OCI-LY1 (cell line): ENCODE measurements at regions not wholly inside any gene's neighbourhood (a gene's known extent, or its start where the extent isn't known, plus 50 kb on each side); places are given as distances from the start of the nearest gene placed in this dataset.

Source experiments
- H2AFZ ChIP-seq: fragments of 200-600 bp; sonication (generic), shearing (Covaris generic); 2 replicates; pipeline ENCODE4 v1.6.0; 2014; ENCODE audit warnings: antibody characterized with exemption, mild to moderate bottlenecking, low read length
- H3F3A ChIP-seq: fragments of 200-600 bp; sonication (generic), shearing (Covaris generic); 2 replicates; pipeline ENCODE4 v1.6.0; 2014; ENCODE audit warnings: mild to moderate bottlenecking, antibody characterized with exemption, low read length, moderate library complexity; ENCODE audit not compliant: insufficient read depth
- H3K27ac ChIP-seq: fragments of 200-600 bp; sonication (generic); 2 replicates; pipeline ENCODE4 v1.5.1; 2014; ENCODE audit warnings: low read length, mixed run types, mild to moderate bottlenecking, low read depth; ENCODE audit not compliant: poor library complexity, severe bottlenecking
- H3K27me3 ChIP-seq: fragments of 200-600 bp; sonication (generic); 2 replicates; pipeline ENCODE4 v1.6.0; 2014; ENCODE audit warnings: antibody characterized with exemption, mild to moderate bottlenecking, low read length, moderate library complexity; ENCODE audit not compliant: insufficient read depth
- H3K36me3 ChIP-seq: fragments of 200-600 bp; sonication (generic); 2 replicates; pipeline ENCODE4 v1.6.1; 2014; ENCODE audit warnings: mild to moderate bottlenecking, antibody characterized with exemption, low read length, moderate library complexity, mixed read lengths; ENCODE audit not compliant: insufficient read depth
- H3K4me1 ChIP-seq: fragments of 200-600 bp; sonication (generic); 2 replicates; pipeline ENCODE4 v1.5.1; 2014; ENCODE audit warnings: mild to moderate bottlenecking, low read length, moderate library complexity; ENCODE audit not compliant: insufficient read depth, severe bottlenecking
- H3K4me2 ChIP-seq: fragments of 200-600 bp; sonication (generic), shearing (Covaris generic); 2 replicates; pipeline ENCODE4 v1.6.1; 2014; ENCODE audit warnings: low read length
- H3K4me3 ChIP-seq: fragments of 200-600 bp; sonication (generic); 2 replicates; pipeline ENCODE4 v1.5.1; 2014; ENCODE audit warnings: low read length, low read depth, mild to moderate bottlenecking, mixed read lengths; ENCODE audit not compliant: poor library complexity, severe bottlenecking
- H3K79me2 ChIP-seq: fragments of 200-600 bp; shearing (Covaris generic); 2 replicates; pipeline ENCODE4 v1.6.1; 2016; ENCODE audit warnings: mixed run types, low read length, mixed read lengths; ENCODE audit not compliant: insufficient read depth
- H3K9ac ChIP-seq: fragments of 200-600 bp; sonication (generic), shearing (Covaris generic); 2 replicates; pipeline ENCODE4 v1.6.1; 2014; ENCODE audit warnings: mild to moderate bottlenecking, low read length, mixed read lengths
- H3K9me2 ChIP-seq: fragments of 200-600 bp; sonication (generic), shearing (Covaris generic); 2 replicates; pipeline ENCODE4 v1.6.1; 2014; ENCODE audit warnings: low read depth, mild to moderate bottlenecking, low read length, mixed read lengths
- H3K9me3 ChIP-seq: fragments of 200-600 bp; shearing (Covaris generic); 2 replicates; pipeline ENCODE4 v1.6.1; 2014; ENCODE audit warnings: low read length, mixed read lengths
- H4K20me1 ChIP-seq: fragments of 200-600 bp; sonication (generic), shearing (Covaris generic); 2 replicates; pipeline ENCODE4 v1.6.0; 2016; ENCODE audit warnings: mild to moderate bottlenecking, low read length; ENCODE audit not compliant: insufficient read depth
- EZH2 ChIP-seq: fragments of 200-600 bp; sonication (generic), shearing (Covaris generic); IDR thresholded peaks from 2 replicates; pipeline ENCODE4 v1.8.0; 2017; ENCODE audit warnings: borderline replicate concordance, mixed run types, mild to moderate bottlenecking, antibody characterized with exemption, low read length, moderate library complexity, mixed read lengths
- TF ChIP-seq, protein P1 (sequence below): fragments of 200-600 bp; sonication (generic), shearing (Covaris generic); IDR thresholded peaks from 2 replicates; pipeline ENCODE4 v1.5.1; 2017; ENCODE audit warnings: mild to moderate bottlenecking, antibody characterized with exemption, low read length, moderate library complexity, mixed read lengths

GRCh38 chr3:105096071-105096470, 270.6 kb upstream of the ALCAM start:
- TF ChIP-seq EZH2, result no peak
- TF ChIP-seq, protein P1, sequence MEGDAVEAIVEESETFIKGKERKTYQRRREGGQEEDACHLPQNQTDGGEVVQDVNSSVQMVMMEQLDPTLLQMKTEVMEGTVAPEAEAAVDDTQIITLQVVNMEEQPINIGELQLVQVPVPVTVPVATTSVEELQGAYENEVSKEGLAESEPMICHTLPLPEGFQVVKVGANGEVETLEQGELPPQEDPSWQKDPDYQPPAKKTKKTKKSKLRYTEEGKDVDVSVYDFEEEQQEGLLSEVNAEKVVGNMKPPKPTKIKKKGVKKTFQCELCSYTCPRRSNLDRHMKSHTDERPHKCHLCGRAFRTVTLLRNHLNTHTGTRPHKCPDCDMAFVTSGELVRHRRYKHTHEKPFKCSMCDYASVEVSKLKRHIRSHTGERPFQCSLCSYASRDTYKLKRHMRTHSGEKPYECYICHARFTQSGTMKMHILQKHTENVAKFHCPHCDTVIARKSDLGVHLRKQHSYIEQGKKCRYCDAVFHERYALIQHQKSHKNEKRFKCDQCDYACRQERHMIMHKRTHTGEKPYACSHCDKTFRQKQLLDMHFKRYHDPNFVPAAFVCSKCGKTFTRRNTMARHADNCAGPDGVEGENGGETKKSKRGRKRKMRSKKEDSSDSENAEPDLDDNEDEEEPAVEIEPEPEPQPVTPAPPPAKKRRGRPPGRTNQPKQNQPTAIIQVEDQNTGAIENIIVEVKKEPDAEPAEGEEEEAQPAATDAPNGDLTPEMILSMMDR, result no peak

GRCh38 chr3:105101603-105102002, 265.1 kb upstream of the ALCAM start:
- Histone ChIP-seq H3K27me3 (no peaks in the 10 kb centered on the region), H3K4me3 (no peak overlapping the region), H2AFZ (no peak overlapping the region), H3K27ac (no peak overlapping the region), H4K20me1 (no peaks in the 10 kb centered on the region), H3K79me2 (no peaks in the 10 kb centered on the region), H3K4me1 (no peaks in the 10 kb centered on the region), H3K9ac (no peak overlapping the region), H3K36me3 (no peaks in the 10 kb centered on the region), H3K4me2 (no peak overlapping the region), H3F3A (no peaks in the 10 kb centered on the region), H3K9me2 (no peaks in the 10 kb centered on the region), H3K9me3 (no peaks in the 10 kb centered on the region)
- no peak for TF ChIP-seq EZH2
- TF ChIP-seq, protein P1, result no peak

More at GRCh38 chr3:105096071-105096470, 270.6 kb upstream of the ALCAM start:
- Histone ChIP-seq H3K36me3 (no peaks in the 10 kb centered on the region), H3K4me1 (peaks cover 12% of the 10 kb centered on the region), H4K20me1 (no peaks in the 10 kb centered on the region), H3K9me3 (peaks cover 3% of the 10 kb centered on the region; the same call in 1 of the 2 replicates), H3K9ac (no peak overlapping the region), H3F3A (no peaks in the 10 kb centered on the region), H3K4me3 (no peak overlapping the region), H2AFZ (no peak overlapping the region), H3K27ac (no peak overlapping the region), H3K4me2 (no peak overlapping the region), H3K27me3 (no peaks in the 10 kb centered on the region), H3K9me2 (no peaks in the 10 kb centered on the region), H3K79me2 (no peaks in the 10 kb centered on the region)

DNA sequence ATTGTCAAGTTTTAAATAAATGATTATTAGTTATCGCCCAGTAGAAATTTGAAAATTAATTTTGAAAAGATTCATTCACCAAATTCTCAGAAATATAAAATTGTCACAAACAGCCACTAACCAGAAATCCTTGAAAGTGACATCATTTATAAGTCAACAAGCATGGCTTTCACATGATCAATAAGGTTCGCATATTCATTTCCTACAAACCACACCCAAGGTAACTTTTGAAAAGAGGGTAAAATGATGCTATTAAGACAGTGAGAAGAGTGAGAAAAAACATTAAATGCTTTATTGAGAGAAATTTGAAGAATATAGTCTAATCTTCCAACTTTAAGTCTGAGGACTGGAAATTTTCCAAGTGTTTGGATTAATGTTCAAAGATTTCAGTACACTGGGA, 263.6 kb upstream of the ALCAM start:
- Histone ChIP-seq H3K4me2 (no peak overlapping the region), H3K27ac (no peak overlapping the region), H3K9me3 (no peaks in the 10 kb centered on the region), H3K4me1 (no peaks in the 10 kb centered on the region), H3K4me3 (no peak overlapping the region), H3K9me2 (no peaks in the 10 kb centered on the region), H3K79me2 (no peaks in the 10 kb centered on the region), H4K20me1 (no peaks in the 10 kb centered on the region), H3K36me3 (no peaks in the 10 kb centered on the region), H3K27me3 (no peaks in the 10 kb centered on the region), H3K9ac (no peak overlapping the region), H2AFZ (no peak overlapping the region), H3F3A (no peaks in the 10 kb centered on the region)
- TF ChIP-seq EZH2, result no peak
- TF ChIP-seq, protein P1, result no peak
